Stromal cell of bone marrow (primary cell): ENCODE measurements at regions not wholly inside any gene's neighbourhood (a gene's known extent, or its start where the extent isn't known, plus 50 kb on each side); places are given as distances from the start of the nearest gene placed in this dataset.
A peak's percentile ranks its signal among the peaks of the same experiment; 100 is the strongest.
"Not testable (repeated sequence)": the region's sequence is repeated elsewhere in the genome, so short reads cannot be mapped to it uniquely, and the experiment has no call there.

ENCODE experiments used
- DNase-seq: peaks from one replicate; pipeline ENCODE4 v3.0.0-alpha.2; 2012; ENCODE audit warnings: low read depth

DNA sequence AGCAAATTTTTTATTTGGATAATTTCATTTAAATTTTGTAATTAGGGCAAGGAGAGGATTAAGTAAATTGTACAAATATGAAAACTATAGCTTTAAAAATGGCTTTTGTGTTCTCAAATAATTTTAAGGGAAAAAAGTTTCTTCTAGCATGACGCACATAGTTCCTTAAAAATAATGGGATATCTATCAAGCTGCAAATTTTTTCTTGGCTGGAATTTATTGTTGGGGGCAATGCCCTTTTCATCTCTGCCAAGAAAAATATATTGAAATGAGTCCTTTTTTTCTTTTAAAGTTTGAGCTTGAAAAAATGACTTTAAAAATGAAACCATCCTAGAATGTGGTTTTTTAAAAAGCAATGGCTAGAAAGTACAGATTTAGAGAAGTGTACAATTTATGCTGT lies 154.4 kb upstream of the UGT8 start:
- DNase-seq = no peak

DNA sequence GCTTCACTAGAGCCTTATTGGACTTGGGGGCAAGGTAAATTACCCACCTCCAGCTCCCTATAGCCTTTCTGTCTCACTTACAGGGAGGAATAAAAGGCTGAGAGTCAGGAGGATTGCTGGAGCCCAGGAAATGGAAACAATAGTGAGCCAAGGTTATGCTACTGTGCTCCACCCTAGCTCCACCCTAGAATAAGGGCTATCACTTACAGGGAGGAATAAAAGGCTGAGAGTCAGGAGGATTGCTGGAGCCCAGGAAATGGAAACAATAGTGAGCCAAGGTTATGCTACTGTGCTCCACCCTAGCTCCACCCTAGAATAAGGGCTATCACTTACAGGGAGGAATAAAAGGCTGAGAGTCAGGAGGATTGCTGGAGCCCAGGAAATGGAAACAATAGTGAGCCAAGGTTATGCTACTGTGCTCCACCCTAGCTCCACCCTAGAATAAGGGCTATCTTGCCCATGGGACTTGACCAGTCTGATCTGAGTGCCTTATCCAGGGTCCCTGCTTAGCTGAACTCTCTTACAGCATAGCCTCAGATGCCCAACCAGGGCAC lies 150.6 kb upstream of the UGT8 start:
- not testable (repeated sequence) for DNase-seq

DNA sequence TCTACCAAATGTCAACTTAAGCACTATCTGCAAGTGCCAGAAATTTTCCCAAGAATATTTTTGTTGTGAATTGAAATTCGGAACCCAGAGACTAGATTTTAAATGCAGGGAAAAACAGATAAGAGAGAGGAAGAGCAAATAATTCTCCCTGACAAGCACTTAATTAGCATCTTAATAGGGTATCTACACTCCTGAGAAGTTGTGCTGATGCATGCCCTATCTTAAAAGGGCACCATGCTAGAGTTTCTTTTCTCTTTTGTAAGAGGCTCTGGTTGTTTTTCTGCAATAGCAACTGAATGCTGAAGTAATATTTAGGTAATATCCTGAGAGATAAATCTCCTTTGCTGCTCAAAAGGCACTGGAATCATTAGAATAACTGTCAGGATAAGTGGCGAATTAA lies 139.9 kb upstream of the UGT8 start:
- DNase-seq = no peak

DNA sequence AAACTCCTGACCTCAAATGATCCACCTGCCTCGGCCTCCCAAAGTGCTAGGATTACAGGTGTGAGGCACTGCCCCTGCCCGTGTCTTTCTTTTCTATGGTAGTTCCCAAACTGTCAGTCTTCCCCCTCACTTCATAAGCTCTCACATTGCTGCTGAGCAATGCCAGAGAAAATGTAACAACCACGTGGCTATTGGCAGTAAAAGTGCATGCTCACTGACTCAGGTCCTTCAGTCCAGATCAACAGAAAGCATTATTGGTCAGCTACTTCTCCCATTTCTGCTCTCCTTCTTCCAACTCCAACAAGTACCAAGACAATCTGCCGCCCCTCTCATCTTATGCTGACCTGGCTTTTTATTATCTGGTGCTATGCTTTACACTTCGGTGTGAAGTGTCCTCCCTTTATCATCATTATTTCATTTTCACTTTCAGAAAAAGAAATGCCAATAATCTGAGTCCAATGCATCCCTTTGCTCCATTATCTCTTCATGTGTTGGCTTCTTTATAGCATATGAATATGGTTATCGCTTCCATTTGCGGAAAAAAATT lies 133.8 kb upstream of the UGT8 start:
- peak; percentile 8 for DNase-seq

- no peak for DNase-seq
These were observed 132.8 kb upstream of the UGT8 start for GRCh38 chr4:114465766-114466165.

GRCh38 chr4:114466299-114466698 lies 132.3 kb upstream of the UGT8 start:
- DNase-seq = no peak

GRCh38 chr4:114472269-114473032 lies 126.2 kb upstream of the UGT8 start:
- no peak for DNase-seq

DNA sequence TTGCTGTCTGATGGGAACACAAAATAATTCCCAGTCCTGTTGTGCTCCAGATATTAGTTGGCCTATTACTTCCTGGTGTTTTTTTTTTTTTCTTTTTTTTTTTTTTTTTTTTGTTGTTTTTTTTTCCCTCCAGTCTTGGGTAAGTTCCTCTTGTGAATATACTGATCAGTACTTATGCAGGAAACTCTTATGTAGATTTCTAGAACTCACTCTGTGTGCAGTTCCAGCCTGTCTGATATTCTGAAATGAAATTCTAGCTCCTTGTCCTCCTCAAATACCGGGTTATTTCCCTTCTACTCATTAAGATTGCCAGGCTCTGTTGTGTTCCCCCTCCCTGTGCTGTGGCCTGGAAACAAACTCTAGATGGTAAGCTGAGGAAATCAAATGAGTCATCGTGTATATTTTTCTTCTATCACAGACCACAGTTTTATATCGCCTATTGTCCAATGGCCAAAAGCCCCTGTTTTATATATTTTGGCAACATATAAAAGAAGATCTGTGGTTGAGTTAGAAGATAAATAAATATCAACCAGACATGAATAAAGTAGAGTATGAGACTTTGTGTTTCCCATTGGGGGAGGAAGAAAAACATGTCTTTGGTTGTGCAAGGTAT lies 124.3 kb upstream of the UGT8 start:
- no peak for DNase-seq

- DNase-seq = no peak
These were observed 122.3 kb upstream of the UGT8 start for GRCh38 chr4:114476310-114476709.

DNA sequence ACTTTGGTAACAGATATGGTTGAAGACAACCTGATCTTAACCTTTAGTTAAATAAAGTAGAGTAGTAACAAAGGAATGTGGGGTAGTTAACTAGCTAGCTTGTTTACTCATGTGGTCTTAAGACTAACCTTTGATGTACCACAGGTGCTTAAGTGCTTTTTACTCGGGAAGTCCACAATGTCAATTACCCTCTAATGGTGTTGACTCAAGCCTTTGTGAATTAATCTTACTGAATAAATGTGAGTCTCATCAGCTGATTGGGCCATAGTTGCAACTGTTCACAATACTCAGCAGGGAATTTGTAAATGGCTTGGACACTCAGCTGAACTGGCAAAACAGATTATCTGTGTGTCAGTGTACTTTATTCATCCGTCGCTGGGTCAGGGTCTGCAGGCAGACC lies 119.0 kb upstream of the UGT8 start:
- DNase-seq = no peak

- no peak for DNase-seq
These were observed 116.8 kb upstream of the UGT8 start for GRCh38 chr4:114481856-114482255.

DNA sequence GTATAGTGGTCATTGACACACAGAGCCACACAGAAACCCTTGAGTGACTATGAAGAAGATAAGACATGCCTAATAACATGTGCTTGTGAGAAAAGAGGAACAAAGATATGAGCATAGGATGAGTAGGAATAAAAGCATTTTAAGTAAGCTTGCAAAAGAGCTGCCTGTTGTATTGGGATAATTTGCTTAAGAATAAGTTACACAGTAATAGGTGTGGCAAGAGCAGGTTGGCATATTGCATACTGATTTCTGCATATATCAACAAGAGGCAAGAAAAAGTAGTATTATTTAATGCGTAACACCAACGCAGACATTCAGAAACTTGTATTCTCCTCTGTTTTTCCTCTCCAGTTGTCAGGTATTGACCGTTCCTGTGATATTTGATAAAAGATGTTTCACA lies 111.5 kb upstream of the UGT8 start:
- no peak for DNase-seq

DNA sequence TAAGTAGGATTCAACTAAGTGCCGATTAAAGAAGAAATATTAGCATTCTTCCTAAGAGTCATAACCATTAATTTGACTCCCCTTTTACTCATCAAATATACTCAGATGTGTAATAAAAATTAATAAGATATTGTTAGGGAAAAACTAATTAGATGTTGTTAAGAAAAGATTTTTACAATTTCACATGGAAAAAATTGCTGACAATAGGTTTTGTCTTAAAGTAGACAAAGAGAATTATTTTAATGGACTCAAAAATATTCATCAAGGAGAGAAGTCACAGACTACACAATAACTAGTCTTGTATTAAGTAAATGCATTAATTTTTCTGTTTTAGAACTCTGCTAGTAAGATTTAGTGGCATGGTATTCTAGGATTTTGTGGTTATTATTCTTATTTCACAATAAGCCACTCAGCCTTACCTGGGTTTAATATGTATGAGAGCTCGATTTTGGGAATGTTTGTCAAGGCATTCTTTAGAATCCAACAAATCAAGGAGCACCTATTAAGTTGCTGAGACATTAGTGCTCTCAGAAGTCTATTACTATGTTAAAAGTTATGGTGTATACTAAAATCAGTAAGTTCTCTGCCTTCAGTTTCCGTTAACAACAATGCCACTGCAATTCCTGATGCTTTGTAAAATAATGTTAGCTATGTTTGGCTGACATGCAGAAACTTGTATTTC lies 110.2 kb upstream of the UGT8 start:
- no peak for DNase-seq

DNA sequence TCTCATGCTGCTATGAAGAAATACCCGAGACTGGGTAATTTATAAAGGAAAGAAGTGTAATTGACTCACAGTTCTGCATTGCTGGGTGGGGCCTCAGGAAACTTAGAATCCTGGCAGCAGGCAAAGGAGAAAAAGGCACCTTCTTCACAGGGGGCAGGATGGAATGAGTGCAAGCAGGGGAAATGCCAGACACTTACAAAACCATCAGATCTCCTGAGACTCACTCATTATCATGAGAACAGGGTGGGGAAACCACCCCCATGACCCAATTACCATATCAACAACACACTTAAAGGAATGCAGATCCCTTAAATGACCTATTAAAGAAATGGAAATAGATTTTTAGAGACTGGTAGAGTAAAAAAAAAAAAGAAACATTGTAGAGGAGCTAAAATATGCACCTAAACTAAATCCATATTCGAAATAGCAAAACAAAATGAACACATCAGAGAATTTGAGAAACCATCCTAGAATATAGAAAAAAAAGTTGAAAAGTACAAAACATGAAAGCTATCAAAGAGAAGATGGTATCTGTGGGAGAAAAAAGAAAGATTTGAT lies 104.3 kb upstream of the UGT8 start:
- DNase-seq = no peak

DNA sequence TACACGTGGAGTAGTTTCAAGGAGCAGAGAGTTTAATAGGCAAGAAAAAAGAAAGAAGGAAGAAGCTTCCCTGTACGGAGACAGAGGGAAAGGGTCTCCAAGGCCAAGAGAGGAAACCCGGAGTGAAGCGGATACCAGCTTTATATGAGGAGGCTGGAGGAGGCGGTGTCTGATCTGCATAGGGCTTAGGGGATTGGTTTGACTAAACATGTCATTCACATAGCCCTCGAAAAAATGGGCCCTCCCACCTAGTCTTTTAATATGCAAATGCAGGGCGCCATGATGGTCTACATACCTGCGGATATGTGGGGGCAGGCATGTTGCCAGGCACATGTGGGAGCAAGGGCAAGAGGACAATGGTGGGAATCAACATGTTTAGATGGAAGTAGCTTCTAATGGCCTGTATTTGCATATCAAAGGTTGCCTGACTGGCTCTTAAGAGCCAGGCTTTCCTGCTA lies 103.1 kb upstream of the UGT8 start:
- no peak for DNase-seq

DNA sequence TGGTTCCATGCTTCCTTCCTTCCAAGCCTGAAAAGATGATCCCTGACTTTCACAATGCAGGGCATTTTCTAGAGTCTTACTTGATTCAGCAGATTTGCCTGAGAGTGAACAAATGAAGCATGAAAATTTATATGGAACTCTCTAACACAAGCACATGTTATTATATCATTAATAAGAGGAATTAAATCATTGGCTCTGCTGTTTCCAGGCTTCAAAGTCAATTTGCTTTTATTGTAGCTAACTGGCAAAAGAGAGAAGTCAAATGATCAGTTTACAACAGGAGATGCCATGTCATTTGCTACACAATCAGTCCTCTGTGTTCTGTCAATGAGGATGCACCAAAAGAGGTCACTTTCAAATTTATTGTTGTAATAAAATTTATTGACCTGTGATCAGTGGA lies 101.5 kb upstream of the UGT8 start:
- no peak for DNase-seq

DNA sequence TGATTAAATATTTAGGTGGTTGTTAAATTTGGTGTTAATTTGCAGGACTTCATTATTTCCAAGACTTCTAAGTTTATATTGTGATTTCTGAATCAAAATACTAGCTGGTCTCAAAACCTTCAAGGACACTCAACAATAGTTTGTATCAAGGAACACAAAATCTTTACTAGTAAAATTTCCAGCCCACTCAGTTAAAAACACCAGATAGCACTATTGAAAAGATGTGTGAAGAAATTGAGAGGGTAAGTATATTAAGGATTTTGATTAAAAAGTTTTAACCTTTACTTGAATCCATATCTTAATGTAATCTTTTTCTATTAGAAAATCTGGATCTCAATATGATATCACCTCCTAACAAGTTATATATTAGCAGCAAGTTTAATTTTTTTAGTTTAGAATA lies 89.3 kb upstream of the UGT8 start:
- DNase-seq = no peak

- DNase-seq = no peak
These were observed 85.9 kb upstream of the UGT8 start for GRCh38 chr4:114512595-114513295.

DNA sequence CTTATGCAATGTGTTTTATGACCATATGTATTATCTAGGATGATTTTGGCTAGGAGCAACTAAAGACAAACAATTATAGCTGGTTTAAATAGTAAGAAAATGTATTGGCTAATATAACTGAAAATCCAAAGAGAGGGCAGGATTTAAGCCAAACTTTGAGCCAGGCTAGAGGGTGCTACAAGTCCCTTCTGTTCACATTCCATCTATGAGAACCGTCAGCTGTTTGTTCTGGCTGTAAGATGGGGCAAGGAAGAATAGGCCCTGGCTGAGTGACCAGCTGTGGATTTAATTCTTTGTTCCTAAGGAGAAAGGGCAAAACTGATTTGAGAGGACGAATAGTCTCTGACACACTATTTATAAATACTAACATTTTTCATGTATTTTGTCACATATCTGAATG lies 79.2 kb upstream of the UGT8 start:
- DNase-seq = no peak

DNA sequence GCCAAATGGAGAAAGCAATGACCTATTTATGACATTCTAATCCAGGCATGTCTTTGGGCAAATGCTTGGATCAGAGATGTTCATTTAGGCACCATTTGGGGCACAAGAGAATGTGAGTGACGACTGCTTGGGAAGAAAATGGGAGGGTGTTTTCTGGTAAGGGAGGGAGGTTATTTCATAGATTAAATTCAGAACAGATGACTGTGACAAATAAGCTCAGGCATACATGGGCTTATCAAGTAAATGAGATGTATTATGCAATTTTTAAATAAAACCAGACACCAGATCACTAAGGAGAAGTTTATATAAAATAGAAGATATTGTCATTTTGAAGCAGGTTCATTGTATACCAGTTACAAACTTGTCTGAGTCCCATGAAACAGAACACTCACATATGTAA lies 71.4 kb upstream of the UGT8 start:
- DNase-seq = no peak

DNA sequence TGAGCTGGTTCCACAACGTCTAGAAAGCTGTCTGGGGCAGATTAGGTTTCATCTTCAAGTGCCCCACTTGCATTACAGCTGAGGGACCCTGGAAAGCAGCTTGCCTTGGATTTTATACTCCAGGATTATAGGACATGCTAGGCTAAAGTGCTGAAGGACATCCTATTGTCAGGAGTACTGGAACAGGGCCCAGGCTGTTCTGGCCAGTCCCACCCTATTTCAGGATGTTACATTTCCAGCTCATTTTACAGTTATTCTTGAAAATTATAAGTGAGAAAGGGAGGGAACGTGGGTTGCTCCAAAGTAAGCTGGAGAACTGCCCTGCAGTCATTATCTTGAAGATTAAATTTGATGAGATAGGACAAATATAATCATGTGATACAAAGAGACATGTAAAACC lies 71.0 kb upstream of the UGT8 start:
- no peak for DNase-seq

DNA sequence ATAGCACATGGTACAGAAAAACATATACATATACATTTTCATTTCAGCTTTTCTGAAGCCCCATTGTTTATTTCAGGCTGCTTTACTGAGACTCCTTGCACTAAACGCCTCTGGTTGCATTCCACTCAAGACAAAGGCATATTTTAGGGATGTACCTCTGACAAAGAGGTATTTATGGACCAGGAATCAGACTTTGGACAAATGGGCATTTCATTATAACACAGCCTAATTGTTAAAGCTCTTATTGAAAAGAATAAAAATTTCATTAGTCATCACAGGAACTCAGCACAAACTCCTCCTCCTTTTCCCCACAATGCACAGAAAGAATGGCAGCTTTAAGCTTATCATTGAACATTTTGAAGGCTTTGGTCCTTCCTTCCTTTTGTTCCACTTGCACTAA lies 62.9 kb upstream of the UGT8 start:
- DNase-seq = no peak
